T-helper 2 cell (primary cell): ENCODE measurements at regions not wholly inside any gene's neighbourhood (a gene's known extent, or its start where the extent isn't known, plus 50 kb on each side); places are given as distances from the start of the nearest gene placed in this dataset.
"Not testable (repeated sequence)": the region's sequence is repeated elsewhere in the genome, so short reads cannot be mapped to it uniquely, and the experiment has no call there.

ENCODE experiments used
- DNase-seq, 5 experiments: peaks; one replicate each; pipeline versions ENCODE4 v3.0.0 to v3.0.0-alpha.2; 2012 to 2022

DNA sequence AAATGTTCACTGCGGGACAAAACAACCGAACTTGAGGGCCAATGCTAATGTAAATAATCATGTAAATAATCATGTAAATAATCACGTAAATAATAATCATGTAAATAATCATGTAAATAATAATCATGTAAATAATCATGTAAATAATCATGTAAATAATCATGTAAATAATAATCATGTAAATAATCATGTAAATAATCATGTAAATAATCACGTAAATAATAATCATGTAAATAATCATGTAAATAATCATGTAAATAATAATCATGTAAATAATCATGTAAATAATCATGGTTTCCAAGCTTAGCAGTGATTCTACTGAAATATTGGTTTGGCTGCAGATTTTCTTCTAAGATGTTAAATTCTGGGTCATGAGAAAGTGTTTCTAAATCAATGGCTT, 507.1 kb downstream of the ZNF516 start:
- DNase-seq: not testable (repeated sequence)

DNA sequence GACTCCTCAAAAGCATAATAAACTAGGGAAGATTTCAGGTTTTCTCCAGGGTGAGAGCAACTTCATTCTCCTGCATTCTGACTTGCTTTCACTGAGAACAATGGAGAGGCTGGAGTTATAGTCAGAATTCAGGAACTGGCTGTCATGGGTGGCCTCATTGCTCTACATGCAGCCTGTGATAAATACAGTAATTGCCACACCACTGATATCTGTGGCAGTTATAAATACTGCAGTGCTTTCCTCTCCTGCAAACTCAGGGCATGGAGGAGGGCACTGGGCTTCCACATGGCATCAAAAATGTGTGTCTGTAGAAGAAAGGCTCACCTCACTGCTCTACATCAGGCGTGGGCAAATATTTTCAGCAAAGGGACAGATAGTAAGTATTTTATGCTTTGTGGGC, 510.2 kb downstream of the ZNF516 start:
- no peak for DNase-seq

DNA sequence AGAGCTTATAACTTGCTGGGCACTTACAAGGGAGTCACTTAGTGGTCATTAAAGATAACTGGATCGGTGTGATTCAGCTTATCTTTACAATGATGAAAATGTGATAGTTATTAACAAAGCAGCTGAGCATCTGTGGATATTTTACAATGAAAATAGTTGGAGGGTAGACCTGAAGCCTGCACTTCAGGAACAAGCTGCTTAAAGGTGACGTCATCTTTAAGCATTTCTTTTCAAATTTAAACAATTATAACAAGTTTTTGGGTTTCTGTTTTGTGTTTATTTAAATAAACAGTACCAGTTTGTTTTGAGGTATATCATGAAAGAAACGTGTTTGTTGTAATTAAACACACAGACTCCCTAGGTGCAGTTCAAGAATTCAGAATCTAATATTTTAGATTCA, 513.9 kb downstream of the ZNF516 start:
- no peak for DNase-seq

DNA sequence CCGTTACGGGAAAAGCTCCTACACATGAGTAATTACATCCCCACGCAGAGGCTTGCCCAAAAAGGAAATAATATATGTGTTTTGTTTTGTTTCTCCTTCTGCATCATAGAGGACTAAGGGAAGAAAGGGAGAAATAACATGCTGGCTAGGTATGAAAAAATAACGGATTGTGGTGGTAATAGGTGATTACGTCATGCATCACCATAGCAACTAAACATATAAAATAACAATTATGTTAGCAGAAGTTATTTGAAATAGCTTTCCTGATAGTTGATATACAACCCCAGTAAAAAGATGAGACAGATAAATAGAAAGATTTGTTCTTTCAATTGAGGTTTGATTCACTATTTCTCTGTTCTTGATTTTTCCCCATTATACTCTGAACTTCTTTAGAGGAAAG, 518.0 kb downstream of the ZNF516 start:
- no peak for DNase-seq

DNA sequence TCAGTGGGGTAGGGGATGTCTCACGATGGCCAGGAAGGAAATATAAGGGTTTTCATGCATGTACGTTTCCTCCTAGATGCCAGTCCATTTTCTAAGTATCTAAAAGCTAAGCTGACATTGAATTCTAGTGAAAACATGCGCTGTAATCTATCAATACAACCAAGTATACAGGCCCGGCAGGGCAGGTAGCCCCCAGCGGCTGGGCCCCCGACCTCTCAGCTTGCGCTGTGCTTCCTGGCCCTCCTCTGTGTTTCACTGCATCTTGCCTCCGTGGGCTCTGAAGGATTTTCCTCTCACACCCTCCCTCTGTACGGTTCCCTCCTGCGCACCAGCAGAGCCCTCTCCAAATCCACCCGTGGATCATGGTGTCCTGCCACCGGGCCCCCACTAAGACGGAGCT, 524.8 kb downstream of the ZNF516 start:
- DNase-seq: no peak

DNA sequence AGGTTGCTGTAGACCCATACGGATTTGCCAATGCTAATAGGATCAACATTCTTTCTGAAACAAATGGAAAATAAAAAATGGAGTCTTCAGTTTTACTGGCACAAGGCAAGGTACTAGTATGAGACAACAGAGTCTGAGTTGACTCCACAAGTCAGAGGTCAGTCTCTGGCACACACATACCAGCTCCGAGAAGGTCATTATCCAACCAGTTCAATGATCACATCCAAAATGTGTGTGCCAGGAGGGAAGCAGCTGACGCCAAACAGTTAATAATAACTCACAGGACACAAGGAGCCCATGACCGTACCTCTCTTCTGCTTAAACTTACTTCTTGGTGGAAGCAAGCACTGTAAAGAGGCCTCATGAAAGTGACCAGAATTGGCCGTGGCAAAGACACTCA, 528.6 kb downstream of the ZNF516 start:
- no peak for DNase-seq

DNA sequence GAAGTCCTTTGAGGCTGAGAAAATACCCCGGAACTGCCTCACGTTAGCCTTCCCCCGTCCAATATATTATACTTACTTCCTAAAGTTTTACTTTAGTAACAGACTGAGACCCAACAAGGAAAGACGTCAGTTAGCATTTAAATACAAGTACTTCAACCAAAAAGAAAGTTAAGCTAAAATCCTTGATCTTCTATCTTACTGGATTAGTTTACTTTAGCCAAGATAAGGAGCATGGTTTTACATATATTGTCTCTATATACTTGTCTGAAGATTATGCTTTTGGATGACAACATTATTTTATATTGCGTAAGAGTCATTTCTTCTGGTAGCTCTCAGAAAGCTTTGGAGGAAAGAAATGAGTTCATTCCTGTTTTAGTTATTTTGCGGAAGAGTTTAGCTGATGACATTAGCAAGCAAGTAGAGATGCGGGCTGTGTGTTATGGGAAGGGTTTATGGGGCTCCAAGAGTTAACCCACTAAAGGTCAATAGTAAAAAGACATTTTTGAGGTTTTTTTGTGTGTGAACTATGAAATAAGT, 532.9 kb downstream of the ZNF516 start:
- DNase-seq: no peak

DNA sequence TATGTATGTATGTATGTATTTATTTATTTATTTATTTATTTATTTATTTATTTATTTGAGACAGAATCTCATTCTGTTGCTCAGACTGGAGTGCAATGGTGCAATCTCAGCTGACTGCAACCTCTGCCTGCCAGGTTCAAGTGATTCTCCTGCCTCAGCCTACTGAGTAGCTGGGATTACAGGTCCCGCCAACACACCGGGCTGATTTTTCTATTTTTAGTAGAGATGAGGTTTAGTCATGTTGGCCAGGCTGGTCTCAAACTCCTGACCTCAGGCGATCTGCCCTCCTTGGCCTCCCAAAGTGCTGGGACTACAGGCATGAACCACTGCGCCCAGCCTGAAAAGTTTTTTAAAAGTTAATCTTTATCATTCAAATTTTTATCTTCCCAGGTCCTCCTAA, 532.9 kb upstream of the SMIM21 start:
- DNase-seq: not testable (repeated sequence)

DNA sequence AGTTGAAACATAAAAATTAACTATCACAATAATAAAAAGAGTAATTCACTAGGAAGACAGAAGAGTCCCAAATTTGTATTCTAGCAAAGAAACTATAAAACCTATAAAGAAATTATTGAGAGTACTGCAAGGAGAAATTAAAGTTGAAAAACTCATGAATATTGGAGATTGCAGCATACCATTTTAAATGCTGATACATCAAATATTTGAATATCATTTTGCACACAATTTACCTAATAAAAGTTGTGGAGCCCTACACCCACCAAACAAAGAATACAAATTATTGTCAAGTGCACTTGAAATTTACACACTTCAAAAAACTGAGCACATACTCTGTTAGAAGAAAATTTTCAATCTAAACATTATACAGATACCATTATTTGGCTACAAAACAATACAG, 531.6 kb upstream of the SMIM21 start:
- no peak for DNase-seq

DNA sequence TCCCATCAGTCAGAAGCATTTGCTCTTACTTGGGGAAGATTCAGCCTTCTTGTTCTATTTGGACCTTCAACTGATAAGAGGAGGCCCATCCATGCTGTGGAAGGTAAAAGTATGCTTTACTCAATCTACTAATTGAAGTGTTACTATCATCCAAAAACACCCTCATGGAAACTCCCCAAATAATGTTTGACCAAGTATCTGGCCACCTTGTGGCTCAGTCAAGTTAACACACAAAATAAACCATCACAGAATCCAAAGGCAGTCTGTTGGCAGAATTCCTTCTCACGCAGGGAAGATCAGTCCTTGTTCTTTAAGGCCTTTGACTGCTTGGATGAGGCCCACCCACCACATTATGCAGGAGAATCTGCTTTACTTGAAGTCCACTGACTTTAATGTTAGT, 531.2 kb upstream of the SMIM21 start:
- DNase-seq: no peak

DNA sequence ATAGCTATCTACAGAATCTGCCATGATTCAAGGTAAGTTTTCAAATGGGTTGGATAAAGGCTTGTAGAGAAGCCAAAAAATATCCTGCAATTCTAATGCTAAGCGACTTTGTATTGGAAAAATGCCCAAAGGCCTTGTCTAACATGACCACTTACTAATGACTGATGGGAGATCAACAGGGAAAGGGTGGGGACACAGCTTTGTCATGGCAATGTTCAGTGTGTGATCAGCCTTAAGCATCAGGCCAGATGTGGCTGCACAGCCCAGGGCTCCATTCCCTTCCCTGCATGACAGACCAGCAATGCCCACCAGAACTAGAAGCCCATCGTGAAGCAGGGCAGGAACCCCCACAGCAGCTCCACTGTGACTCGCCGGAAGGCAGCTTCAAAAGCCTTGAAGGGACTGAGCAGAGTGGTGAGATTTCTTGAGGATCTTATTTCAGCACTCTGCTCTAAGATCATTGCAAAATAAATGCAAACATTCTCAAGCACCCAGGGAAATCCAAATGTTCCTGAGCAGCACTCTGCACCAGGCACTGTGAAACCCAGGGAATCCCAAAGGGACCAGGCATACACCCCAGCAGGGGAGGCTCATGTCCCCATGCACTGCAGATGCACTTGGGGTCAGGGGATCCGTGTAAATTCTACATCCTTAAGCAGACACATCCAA, 517.9 kb upstream of the SMIM21 start:
- DNase-seq: no peak

DNA sequence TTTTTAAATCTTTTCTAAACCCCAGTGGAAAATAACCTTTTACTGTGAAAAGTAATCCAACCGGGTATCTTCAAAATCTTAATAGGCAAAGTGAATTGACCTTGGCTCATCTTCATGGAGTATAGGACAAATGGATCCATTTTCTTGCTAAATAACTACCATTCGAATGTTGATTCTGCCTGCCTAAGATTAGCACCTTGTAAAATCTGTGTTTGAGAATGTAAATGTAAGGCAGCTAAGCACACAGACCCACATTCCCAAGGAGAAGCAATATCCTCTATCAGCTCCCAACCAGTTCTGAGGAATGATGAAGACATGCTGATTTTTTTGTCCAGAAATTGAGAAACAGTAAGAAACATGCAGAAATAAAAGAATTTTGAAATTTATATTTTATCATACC, 509.8 kb upstream of the SMIM21 start:
- DNase-seq: no peak

DNA sequence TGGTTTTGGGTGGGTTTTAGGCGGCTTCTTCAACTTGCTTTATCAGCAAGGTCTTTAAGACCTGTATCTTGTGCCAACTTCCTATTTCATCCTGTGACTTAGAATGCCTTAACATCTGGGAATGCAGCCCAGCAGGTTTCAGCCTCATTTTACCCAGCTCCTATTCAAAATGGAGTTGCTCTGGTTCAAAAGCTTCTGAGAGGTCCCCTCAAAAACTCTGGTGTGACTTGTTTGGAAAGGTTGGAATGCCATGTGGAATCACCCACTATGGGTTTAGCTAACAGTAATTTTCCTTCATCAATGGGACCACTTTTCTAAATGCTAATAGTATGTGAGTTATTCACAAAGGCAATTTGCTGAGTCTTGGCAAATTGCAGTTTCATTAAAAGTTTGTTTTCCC, 509.4 kb upstream of the SMIM21 start:
- no peak for DNase-seq

DNA sequence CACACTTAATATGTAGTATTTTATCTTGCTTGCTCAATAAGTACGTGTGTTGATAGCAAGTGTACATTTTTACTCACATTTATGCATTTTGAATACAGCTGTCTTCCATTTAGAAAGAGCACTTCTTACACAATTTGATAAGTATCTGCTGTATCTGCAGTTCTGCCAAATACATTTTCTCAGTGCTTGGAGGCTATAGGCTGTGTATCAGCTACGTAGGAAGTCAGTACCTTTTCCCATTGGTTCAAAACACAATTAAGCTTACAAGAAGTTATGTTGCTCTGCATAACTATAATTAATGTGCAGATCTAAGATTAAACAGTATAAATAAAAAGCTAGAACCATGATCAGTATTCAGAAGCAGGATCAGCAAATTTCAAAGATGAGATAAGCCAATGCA, 503.6 kb upstream of the SMIM21 start:
- DNase-seq: no peak

DNA sequence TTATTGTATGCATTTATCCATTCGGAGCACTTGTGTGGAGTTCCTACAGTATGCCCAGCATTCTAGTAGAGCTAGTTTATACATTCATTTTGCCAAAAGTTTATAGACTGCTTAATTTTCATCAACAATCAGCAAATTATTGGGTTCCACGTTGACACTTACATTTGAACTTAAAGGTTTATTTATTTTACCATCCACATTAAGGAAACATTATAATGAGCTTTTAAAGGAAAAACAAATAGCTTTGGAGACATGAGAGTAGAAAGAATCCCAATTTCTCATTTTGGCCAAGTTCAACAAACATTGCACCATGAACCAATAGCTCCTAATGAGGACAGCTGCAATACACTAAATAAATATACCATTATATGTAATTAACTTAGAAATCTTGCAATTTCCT, 501.2 kb upstream of the SMIM21 start:
- no peak for DNase-seq

DNA sequence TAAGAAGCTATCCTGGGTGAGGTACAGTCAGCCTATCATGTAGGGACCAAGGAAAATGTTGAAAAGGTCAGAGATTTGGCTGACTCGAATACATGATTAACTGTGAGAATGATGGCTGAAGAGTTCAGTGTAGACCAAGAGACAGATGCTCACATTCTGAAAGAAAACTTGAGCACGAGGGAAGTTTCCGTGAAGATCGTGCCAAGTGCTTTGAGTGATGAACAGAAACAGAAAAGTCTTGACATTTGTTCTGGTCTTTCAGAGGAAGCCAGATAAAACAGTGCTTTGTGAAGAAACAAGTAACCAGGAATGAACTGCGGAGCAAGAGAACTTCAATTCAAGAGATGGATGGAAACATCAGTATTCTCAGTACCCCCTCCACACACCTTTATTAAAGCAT, 500.3 kb upstream of the SMIM21 start:
- no peak for DNase-seq

DNA sequence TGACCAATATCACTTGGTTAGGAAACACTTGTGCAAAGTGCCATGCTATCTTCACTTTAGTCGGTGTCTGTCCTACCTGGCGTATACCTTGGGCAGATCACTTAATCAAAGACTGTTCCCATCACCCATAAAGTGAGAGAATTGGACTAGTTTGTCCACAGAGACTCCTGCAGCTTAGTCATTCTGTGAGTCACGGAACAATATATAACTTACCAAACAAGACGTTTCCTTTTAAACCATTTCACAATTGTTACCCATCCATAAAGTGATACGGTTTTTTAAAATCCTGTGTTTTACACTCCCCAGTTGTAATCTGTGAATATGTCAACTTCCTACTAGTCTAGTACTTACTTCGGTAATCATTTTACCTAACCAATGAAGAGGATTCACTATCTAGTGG, 499.3 kb upstream of the SMIM21 start:
- no peak for DNase-seq

DNA sequence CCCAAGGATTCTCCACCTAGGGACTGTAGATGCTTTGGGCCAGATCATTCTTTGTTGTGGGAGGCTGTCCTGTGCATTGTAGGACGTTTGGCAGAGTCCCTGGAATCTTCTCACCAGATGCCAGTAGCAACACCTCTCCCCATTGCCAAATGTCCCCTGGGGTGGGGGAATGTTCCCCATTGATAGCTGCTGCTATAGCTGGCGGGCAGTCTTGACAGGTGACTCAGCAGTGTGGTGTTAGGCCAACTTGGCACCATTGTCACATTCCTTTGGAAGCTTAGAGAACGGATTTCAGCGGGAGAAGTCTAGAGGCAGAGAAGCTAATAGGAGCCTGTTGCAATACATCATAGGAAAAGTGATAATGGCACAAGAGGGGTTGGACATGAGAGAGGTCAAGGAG, 495.7 kb upstream of the SMIM21 start:
- no peak for DNase-seq

DNA sequence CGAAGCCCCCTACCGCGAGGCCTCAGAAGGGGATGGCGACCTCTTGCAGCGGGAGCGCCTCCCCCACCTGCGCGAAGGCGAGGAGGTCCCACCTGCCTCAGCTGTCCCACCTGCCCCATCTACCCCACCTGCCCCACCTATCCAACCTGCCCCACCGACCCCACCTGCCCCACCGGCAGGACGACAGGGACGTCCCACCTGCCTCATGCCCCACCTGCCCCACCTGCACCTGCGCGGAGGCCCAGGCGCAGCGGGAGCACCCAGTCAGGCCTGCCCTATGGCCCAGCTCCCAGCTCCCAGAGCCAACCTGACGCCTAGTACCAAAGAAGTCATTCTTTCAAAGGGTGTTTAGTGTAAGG, 489.1 kb upstream of the SMIM21 start:
- no peak for DNase-seq

DNA sequence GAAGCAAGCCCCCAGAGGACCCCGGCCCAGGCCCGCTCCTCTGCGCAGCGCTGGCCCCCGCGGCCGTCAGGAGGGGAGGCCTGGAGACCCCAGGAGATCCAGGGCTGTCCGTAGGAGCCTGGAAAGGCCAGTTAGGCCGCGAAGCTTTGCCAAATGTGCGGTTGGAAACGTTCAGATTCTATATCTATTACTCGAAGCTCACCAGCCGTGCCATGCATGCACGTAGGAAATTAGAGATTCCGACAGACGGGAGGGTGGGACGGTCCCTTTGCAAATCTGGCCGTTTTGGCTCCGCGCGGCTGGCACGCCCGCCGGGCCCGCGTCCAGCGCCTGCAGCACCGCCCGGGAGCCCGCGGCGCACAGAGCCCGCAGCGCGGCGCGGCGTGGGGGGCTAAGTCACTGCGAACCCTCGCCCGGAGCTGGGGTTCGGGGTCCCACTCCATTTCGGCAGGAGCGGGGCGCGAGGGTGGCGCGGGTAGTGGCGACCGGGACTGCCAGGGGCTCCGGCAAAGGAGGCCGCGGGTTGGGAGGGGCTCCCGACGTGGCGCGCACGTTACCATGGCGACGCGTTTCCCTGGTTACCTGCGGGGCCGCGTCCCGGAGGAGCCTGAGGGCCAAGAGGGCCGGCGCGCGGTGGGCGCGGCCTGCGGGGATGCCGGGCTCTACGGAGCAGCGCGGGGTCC, 488.6 kb upstream of the SMIM21 start:
- DNase-seq: peak in 1 of 5 experiments; percentile 24

DNA sequence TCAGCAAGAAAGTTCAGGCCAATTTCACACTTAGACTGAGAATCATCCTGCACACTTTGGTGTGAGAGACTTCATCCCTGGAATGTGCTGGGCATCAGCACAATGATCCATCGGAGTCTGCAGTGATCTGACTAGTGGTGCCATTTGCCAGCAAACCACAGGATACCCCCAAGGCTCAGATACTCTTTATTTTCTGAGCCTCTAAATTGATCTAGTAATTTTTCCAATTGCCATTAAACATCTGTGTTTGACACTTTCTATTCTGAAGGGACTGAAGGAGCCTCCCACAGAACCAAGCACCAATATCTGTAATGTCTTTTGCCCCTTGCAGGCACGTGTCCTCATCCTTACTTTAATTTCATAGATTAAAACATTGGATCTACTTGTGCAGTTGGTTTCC, 485.3 kb upstream of the SMIM21 start:
- DNase-seq: no peak

DNA sequence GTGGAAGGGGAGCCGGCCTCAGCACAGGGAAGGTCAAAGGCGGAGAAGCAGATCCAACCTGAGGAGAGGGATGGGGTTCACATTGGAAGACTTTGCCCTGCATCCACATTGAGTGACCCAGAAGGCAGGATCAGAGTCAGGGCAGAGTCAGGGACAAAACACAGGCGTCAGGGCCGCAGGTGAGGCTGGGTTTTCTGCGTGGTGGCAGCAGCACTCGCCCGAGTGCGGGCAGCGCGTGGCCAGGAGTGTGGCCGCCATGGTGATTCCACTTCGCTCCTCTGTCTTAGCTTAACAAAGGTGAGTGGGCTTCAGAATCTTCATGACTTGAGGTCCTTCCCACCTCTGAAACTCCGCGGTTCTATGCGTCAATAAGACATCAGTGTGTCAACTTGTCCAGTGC, 476.9 kb upstream of the SMIM21 start:
- no peak for DNase-seq

DNA sequence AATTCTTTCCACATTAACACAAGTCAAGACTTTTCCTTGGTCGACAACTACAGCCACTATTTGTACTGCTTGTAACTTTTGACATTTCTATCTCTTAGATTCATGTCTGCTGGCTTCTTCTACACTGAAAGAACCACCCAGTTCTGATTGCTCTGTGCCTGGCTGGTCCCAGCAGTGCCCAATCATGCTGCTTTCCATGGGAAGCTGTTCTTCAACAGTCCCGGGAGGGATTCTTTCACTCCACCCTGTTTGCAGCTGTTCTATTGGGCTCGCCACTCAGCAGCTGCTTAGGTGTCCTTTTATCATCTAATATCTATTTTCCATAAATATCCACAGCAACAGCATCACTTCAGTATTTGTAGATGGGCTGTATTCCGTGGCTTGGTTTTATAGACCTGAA, 471.1 kb upstream of the SMIM21 start:
- no peak for DNase-seq

DNA sequence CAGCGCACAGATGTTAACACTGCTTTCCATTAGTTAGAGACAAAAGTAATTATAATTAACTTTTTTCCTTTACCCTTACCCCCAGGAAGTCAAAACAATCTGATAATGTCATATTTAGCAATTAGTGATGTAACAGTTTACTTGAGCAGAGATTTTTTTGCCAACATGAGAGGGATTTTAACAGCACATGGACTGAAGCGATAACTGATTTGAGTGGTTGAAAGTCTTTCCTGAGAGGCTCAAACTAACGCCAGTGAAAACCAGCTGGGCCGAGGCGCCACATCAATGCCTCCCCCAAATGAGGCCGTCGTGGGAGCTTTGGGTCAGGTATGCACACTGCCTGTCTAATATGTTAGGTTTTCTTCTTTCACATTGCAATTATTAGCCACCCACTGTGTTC, 469.9 kb upstream of the SMIM21 start:
- DNase-seq: no peak

DNA sequence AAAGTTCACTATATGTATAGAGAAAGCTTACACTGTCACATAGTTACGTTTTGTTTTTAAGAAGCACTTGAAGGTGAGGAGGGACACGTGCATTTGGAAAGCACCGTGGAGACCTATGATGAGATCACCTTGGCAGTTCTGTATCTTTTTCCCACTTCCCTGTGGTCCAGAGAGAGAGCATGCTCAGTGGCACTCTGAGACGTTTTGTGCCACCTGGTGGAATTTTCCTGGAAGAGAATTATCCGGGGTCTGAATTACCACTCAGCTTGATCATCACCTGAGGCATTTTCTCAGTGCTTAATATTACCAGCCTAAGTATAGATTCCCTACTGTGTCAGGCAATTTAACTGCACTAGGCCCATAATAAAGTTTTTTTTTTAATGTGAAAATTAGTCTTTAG, 469.4 kb upstream of the SMIM21 start:
- no peak for DNase-seq
